ENCODE measurements at regions not wholly inside any gene's neighbourhood (a gene's known extent, or its start where the extent isn't known, plus 50 kb on each side); places are given as distances from the start of the nearest gene placed in this dataset.
"Not testable (repeated sequence)": the region's sequence is repeated elsewhere in the genome, so short reads cannot be mapped to it uniquely, and the experiment has no call there.

DNA sequence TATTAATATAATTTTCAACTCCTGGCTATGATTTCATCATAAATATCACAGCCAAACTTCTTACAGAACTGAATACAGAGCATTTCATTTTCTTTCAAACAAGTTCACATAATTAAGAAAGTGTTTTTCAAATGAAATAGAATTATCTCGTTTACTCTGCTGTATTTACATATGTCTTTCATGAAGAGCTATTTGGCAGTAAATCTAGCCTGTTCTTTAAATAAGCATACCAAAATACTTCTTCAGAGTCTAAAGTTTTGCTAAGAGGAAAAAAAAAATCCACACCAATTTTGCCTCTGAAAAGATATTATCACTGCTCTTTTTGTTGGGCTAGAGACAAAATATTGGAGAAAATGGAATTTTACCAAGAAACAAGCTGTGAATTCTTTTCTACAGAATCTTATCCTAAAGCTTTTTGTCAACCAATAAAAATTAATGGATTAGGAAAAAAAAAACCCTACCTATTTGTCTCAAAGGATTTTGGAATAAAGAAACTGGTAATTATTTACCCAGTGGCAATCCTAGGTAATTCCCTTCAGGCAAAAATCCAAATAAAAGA, 287.9 kb upstream of the NR3C2 start:
- no peak for DNase-seq

DNA sequence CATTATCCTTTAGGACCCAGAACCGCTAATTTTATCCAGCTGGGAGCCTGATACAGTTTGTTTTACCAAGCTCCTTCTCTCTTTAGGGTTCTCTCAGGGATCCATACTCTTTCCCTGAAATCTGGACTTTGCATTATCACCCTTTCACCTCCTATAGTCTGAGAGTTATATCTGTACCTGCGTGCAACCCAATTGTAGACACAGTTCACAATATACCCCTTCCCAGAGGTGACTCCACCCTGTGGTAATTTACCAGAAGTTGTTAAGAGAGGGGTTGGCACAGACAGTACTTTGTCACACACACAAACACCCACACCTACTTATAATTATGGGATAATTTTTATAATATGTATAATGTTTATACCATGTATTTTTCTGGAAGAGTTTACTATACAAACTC, 275.8 kb upstream of the NR3C2 start:
- DNase-seq, result no peak

DNA sequence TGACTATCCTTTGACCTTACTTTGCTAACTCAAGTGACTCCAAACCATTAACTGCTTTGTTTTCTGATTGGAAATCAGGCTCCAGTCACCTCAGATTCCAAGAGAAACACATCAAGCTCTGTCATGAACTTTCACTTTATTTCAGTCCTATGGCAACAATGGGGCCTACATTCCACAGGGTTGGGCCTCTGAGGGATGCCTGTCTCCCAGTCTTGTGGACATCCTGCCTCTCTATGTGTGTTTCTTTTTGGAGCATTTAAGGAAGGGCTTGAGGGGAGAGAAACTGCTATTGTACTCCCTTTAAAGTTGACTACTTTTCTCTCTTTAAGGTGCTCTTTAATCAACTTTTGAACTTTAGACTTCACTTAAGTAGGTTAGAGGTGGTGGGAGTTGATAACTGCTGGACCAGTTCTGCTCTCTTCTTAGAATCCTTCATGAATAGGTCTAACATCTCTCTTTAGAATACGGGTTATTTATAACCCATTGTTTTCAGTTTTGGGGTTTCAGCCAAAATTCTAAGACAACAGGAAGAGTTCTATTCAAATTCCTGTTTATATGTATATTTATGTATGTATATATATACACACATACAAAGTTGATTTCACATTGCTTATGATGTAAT, 274.3 kb upstream of the NR3C2 start:
- no peak for DNase-seq

DNA sequence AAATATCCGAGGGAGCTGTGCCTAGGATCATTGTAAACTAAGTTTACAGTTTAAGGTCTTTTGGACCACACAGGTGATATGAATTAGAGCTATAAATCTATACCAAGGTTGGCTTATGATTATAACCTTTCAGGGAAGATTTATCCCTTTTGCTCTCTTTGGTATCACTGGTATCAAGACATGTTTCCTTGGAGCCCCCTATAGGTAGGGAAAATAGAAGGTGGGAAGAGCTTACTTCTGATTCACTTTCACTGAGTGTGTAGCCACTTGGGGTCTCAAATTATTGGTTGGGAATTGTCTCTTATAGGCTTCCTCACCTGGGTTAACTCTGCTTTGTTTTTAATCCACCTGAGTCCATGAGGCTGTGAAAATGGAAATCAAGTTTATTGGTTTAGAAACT, 262.1 kb upstream of the NR3C2 start:
- no peak for DNase-seq

DNA sequence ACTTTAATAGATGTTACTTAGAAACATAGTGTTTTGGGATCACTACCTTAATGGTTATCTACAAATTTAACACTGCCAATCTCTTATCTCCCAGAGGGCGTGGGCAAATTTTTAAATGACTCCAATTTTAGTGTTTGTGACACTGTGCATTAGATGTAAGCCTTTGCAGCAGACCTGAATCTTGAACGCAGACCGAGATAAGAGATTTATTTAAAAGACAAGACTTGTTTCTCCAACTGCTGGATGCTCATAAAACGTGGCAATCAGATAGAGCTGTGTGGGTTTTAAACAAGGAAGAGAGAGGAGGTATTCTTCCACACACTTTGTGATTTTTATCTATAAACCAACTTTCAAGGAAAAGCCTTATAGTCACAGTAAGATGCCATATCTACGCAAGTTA, 252.5 kb upstream of the NR3C2 start:
- DNase-seq, result no peak

DNA sequence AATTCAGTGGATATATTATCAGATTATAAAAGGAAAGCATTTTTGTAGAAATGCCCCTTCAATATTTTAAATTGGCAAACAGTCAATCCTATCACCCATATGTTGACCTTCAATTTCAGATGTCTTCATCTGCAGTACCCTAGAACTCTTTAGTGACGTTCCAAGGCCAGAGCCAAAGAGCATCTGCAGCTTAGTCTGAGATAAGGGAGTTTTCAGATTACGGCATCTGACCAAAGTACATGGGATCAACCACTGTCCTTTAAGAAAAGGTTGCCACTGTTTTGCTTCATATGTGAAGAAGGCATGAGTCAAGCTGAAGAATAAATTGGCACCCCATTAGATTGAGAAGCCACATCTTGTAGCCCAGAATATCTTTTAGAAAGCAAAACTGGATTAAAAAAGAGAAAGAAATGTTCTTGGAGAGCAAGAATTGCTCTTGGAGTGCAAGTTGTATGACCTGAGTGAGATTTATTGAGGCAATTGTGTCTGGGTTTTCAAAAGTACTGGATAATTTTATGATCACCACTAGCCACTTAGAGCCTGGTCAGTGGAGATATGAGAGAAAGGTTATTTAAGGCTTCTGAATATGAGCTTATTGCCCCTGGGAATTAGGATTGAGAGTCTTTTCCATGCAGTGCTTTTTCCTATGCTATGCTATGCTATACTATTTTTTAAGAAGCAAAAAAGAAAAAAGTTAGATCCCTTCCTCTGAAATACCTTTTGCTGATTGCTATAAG, 251.9 kb upstream of the NR3C2 start:
- DNase-seq, result no peak

DNA sequence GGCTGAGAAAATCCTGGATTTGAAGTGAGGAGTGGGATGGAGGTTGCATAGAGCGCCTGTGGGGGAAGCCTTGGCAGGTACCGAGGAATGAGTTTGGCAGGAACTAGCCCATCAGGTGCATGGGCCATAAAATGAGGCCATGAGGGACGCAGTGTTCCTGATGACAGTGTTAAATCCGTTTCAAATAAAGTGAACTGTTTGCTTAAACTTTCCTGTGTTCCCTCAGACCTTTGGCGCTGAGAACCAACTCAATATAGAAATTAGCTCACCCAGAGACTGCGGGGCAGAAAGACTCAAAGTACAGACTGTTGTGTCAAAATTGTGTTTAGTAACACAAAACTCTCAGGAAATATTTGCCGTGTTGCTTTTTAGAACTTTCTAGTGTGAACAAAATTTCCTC, 250.0 kb upstream of the NR3C2 start:
- DNase-seq, result no peak

DNA sequence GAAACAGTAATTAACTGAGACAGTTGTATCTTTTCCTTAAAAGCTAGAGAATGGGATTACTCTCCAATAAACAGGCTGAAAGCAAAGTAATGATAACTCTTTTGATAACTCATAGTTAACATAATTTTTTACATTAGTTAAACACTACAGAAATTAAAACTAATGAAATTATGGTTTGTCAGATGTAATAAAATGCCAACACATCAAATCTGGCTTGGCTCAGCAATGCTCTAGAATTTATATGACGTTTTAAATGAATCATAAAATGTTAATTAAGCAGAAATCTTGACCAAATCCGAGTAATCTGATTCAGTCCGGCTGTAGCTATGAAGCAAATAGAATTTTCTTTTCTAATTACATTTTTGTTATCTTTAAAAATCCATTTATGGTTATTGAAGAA, 244.2 kb upstream of the NR3C2 start:
- no peak for DNase-seq

DNA sequence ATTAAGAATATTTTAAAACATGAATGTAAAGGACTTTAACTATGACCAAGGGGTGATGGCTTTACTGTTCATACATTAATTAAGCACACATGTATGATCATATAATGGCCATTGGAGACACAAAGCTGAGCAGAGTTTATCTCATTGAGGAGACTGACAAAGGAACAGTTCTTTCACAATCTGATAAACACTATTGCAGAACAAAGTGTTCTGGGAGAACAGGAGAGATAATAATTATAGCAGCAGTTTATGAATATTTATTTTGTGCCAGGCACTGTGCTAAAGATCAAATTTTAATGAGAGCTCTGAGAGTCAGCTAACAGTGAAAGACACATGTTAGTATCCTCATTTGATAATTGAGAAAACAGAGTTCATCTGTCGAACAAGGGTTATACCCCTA, 242.4 kb upstream of the NR3C2 start:
- DNase-seq, result no peak

DNA sequence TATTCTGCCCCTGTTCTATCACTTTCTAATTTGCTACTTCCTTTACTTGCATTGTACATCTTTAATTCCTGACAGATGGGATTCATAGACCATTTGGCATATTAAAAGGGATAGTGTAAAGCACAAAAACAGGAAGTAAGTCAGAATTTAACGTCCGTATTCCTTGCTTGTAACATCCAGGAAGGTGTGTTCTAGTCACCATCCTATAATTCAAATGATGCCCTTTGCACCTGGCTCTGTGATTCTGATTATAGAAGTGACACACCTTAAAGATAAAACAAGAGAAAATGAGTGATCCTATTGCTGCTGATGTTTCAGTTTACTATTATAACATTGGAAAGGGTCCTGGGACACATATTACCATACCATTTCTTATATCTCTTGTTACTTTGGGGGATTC, 238.7 kb upstream of the NR3C2 start:
- no peak for DNase-seq

DNA sequence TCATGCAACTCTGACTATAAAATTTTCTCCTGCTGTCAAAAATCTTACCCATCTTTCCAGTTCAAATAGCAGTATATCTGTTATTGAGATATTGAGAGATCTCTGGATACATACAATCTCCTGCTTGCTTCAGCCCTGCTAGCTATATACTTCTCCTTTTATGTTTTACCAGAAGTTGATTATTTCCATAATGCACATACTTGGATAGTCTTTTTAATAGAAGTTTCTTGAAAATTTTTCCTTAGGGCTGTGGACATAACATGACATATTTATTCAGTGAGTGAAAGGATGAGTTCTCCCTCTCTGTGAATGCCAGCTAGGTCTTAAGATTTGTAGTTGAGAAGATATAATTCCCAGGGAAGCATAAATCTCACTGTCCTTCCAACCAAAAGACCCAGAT, 234.1 kb upstream of the NR3C2 start:
- DNase-seq, result no peak

DNA sequence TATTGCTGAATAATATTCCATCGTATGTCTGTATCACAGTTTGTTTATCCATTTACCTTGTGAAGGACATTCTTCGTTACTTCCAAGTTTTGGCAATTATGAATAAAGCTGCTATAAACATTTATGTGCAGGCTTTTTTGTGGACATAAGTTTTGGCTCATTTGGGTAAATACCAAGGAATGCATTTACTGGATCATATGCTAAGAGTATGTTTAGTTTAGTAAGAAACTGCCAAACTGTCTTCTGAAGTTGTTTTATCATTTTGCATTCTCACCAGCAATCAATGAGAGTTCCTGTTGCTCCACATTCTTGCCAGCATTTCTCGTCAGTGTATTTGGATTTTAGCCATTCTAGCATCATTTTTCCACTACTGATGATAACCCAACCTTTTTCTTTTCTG, 232.7 kb upstream of the NR3C2 start:
- no peak for DNase-seq

DNA sequence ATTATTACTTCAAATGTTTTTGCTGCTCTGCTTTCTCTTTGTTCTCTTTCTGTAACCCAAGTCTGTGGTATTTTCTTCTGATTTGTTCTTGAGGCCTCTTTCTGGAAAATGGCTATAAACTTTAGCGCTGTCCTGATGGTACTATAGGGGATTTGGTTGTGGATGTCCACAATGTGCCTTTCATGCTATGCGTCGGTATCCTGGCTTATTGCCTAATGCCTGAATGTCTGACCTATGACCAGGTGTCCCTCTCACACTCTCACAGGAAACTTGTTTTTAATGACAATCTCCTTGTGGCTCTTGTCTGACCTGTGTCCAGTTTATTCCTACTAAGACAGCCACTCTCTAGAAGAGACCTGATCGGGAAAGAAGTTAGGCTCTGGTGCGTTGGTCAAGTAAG, 222.4 kb upstream of the NR3C2 start:
- no peak for DNase-seq

DNA sequence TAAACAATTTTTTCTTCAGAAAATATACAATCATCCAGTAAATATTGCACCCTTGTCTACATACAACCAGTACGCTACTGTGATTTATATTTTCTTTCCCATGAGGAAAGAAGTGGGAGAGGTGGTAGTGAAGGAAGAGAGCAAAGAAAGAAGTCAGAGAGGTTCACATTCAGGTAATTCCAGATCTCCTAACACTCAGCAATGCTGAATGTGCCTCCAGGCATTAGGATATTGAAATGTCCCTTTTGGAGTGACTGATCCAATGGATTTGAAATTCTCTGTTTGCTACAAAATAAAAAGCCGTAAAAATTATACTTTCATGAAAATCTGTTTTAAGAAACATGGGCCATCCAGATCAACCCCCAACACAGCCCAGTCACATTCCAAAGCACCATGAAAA, 211.9 kb upstream of the NR3C2 start:
- DNase-seq, result no peak

DNA sequence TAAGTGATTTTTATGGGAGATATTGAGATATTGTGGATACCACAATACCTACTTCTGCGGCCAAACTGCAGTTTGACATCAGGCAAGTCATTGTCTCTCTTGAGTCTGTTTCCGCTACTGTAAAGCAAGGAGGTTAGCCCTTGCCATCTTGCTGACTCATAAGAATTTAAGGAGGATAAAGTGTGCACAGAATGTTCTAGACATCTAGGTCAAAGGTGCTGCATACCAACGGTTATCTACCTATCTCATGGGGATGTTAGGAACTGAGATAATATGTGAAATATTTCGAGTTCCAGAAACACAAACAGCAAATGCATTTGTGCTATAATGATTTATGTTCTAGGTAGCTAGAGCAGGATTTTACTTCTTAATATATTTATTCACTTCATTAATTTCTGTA, 211.5 kb upstream of the NR3C2 start:
- no peak for DNase-seq

DNA sequence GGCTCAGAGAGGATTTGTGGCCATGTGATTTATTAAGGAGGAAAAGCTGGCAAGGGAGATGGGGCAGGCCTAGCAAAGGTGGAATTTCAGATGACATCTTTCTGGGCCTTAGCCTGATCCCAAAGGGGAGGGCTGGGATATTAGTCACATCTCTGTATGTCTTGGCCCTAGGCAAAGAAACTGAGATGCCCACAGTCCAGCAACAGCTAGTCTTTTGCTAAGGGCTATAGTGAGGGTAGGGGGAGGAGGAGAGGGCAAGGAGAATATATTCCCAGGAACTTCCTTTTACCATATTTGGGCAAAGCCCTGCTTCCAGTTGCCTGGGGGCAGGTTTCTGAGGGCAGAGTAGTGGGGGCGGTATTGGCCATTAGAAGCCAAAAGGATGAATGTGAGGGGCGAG, 209.8 kb upstream of the NR3C2 start:
- DNase-seq, result no peak

DNA sequence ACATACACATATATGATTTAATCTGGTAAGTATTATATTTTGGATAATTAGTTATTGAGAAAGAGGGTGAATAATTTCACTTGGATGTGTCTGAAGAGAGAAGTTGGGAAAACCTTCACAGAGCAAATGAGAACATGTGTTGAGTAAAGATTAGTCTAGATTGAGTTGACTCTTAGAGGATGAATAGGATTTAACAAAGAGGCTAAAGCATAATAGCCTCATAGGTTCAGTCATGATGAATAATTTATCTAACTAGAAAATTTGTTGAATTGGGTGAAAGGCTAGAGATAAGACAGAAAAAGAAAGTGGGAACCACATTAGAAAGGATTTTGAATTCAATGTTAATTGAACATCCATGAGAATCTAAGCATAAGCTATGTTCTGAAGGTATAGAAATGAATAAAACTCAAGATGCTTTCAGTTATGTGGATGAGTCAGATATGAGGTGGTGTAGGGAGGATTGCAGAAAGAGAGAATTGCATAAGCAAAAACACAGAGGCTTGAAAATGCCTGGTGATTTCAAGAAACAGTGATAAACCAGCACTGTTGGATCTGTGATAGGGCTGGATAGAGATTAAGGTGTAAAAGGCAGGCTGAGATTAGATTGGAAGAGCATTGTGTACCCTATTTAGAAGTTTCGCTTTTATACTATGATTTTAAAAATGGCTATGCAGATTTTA, 207.6 kb upstream of the NR3C2 start:
- no peak for DNase-seq

DNA sequence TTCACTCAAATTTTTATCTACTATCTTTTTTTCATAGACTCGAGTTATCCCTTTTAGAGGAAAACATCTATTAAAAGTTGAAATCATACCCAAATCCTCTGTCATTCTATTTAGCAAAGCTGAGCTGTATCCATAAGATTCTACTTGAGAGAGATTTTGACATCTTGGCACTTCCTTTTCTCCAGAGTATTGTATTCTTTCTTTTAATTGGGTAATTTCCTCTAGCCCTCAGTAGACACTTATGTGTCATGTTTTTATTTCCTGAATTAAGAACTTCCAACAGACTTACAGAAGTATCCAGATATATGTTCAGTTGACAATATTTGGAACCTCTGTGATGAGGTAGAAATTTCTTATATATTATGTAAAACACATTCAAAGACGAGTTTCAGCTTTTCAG, 201.6 kb upstream of the NR3C2 start:
- DNase-seq, result no peak

DNA sequence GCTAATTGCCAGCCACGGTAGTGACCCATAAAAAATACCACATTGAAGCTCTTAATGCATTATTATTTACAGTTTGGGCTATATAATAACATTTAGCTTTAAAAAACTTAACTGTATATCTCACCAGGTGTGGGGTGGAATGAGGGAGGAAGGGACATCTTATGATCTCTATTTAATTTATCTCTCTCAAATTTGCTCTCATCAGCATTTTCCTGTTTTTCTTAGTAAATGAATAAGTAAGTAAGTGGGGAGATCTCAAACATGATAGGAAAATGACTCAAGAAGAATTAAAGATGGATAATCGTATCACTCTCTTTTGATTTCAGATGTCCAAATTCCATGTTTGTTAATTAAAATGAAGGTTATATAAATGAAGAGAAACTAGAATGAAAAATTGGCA, 200.7 kb upstream of the NR3C2 start:
- no peak for DNase-seq

DNA sequence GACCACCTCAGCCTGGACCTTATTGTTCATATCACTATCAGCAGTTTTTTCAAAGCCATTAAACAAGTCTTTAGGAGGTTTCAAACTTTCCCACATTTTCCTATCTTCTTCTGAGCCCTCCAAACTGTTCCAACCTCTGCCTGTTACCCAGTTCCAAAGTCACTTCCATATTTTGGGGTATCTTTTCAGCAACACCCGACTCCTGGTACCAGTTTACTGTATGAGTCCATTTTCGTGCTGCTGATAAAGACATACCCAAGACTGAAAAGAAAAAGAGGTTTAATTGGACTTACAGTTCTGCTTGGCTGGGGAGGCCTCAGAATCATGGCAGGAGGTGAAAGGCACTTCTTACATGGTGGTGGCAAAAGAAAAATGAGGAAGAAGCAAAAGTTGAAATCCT, 195.9 kb upstream of the NR3C2 start:
- DNase-seq, result not testable (repeated sequence)

DNA sequence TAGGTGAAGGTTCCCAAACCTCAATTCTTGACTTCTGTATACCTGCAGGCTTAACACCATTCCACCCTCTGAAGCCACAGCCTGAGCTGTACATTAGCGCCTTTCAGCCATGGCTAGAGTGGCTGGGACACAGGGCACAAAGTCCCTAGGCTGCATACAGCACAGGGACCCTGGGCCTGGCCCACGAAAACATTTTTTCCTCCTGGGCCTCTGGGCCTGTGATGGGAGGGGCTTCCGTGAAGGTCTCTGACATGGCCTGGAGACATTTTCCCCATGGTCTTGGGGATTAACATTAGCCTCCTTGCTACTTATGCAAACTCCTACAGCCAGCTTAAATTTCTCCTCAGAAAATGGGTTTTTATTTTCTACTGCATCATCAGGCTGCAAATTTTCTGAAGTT, 195.2 kb upstream of the NR3C2 start:
- DNase-seq, result not testable (repeated sequence)

DNA sequence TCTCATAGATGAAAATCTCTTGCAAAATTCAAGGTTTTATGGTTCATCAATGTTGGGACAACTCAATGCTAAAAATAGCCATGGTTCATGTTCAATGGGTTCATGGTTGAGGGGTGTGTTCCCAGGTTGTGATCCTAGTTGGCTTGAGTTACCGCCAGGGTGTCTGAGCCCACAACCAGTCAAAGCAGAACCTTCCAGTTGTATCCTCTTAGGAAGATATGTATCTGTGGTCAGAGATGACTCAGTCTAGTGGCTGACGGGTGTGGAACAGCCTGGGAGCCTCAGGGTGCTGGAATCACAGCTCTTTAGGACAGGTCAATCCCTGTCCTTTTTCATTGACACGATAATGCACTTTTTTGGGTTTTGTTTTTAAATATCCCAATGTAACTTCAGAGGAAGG, 192.3 kb upstream of the NR3C2 start:
- DNase-seq, result no peak

DNA sequence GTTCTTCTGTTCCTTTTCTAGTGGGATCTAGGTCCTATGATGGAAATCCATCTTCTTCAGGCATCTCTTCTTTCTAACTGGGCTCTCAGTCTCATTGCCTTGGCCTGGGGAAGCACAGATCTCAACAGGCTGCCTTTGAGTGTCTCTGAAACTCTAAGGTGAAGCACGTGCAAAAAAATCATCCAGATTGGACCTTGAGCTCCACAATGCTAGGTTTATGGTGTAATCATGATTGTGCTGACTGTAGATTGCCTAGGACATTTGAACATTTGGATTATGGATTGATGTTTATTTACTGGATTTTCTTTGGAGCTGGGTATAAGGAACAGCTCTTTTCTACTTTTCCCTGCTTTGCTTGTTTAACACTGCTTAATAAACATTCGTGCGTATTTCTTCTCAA, 191.5 kb upstream of the NR3C2 start:
- no peak for DNase-seq

DNA sequence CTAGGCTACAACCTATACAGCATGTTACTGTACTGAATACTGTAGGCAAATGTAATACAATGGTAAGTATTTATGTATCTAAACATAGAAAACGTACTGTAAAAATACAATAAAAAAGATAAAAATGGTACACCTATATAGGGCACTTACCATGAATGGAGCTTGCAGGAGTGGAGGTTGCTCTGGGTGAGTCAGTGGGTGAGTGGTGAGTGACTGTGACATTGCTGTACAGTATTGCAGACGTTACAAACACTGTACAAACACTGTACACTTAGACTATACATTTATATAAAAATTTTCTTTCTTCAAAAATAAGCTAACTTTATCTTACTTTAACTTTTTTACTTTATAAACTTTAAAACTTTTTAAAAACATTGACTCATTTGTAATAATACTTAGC, 190.3 kb upstream of the NR3C2 start:
- DNase-seq, result no peak
